SK-N-SH (cell line): ENCODE measurements at regions not wholly inside any gene's neighbourhood (a gene's known extent, or its start where the extent isn't known, plus 50 kb on each side); places are given as distances from the start of the nearest gene placed in this dataset.

Experiments
- CTCF ChIA-PET: fragments of 300-600, 350-600 bp; formaldehyde crosslinking; extraction: SDS; loops from one replicate; lab custom pipeline; 2021; lab: Yijun Ruan, JAX
- POLR2A ChIA-PET: fragments of 350-600 bp; sonication (Branson Sonifier 250); formaldehyde crosslinking; extraction: SDS; loops from one replicate; lab custom pipeline; 2020; ENCODE audit warnings: antibody characterized with exemption, inconsistent platforms; lab: Yijun Ruan, JAX
- DNase-seq: peaks from one replicate; pipeline ENCODE4 v3.0.0; 2012
- H2AFZ ChIP-seq: fragments of 200-600 bp; sonication (generic); 2 replicates; pipeline ENCODE4 v1.8.1; 2016; ENCODE audit warnings: antibody characterized with exemption, mild to moderate bottlenecking, low read depth
- H3F3A ChIP-seq: fragments of 200-600 bp; sonication (generic); replicated peaks from 2 replicates; pipeline ENCODE3; 2016; ENCODE audit warnings: antibody characterized with exemption, mild to moderate bottlenecking; ENCODE audit not compliant: insufficient read depth
- H3K27ac ChIP-seq, 2 experiments: fragments of 200-500 bp in 1 of 2; fragments of 200-600 bp in 1 of 2; sonication (Bioruptor generic) in 1 of 2; sonication (generic), shearing (Covaris generic) in 1 of 2; 2 replicates each; pipeline versions ENCODE4 v1.5.1 to v1.6.1; 2014 to 2016; ENCODE audit warnings: low read depth in 2 of 2, inconsistent platforms in 1 of 2, low read length in 1 of 2, mild to moderate bottlenecking in 1 of 2, mixed read lengths in 1 of 2
- H3K27me3 ChIP-seq: fragments of 200-600 bp; sonication (generic), shearing (Covaris generic); 2 replicates; pipeline ENCODE4 v1.6.1; 2016; ENCODE audit warnings: mixed run types; ENCODE audit not compliant: insufficient read depth
- H3K36me3 ChIP-seq, 2 experiments: fragments of 200-500 bp in 1 of 2; fragments of 200-600 bp in 1 of 2; sonication (Bioruptor generic) in 1 of 2; sonication (generic) in 1 of 2; replicated peaks in 1 of 2; 2 replicates each; pipeline versions ENCODE3 to v1.5.1; 2014 to 2016; ENCODE audit warnings: low read length in 1 of 2, mild to moderate bottlenecking in 1 of 2; ENCODE audit not compliant: insufficient read depth in 2 of 2, control insufficient read depth in 1 of 2
- H3K4me1 ChIP-seq, 2 experiments: fragments of 200-500 bp in 1 of 2; fragments of 200-600 bp in 1 of 2; sonication (Bioruptor generic) in 1 of 2; sonication (generic), shearing (Covaris generic) in 1 of 2; 2 replicates each; pipeline versions ENCODE4 v1.5.1 to v1.6.1; 2014 to 2016; ENCODE audit warnings: low read depth in 1 of 2, low read length in 1 of 2, mixed run types in 1 of 2; ENCODE audit not compliant: insufficient read depth in 2 of 2, control insufficient read depth in 1 of 2
- H3K4me2 ChIP-seq: fragments of 200-600 bp; sonication (generic), shearing (Covaris generic); 2 replicates; pipeline ENCODE4 v1.6.1; 2017; ENCODE audit warnings: mixed run types
- H3K4me3 ChIP-seq, 2 experiments: fragments of 200-500 bp in 1 of 2; fragments of 200-600 bp in 1 of 2; sonication (Bioruptor generic) in 1 of 2; sonication (generic), shearing (Covaris generic) in 1 of 2; 2 replicates each; pipeline versions ENCODE4 v1.5.1 to v1.8.1; 2014 to 2016; ENCODE audit warnings: low read depth in 2 of 2, inconsistent platforms in 1 of 2, low read length in 1 of 2, mild to moderate bottlenecking in 1 of 2, mixed read lengths in 1 of 2, moderate library complexity in 1 of 2
- H3K79me2 ChIP-seq: fragments of 200-600 bp; sonication (generic); 2 replicates; pipeline ENCODE4 v1.8.1; 2017; ENCODE audit warnings: mild to moderate bottlenecking; ENCODE audit not compliant: insufficient read depth
- H3K9ac ChIP-seq: fragments of 200-600 bp; sonication (generic); 2 replicates; pipeline ENCODE4 v1.6.1; 2017; ENCODE audit warnings: mixed run types
- H3K9me2 ChIP-seq: fragments of 200-600 bp; sonication (generic); 2 replicates; pipeline ENCODE4 v1.6.1; 2017; ENCODE audit warnings: mixed run types
- H3K9me3 ChIP-seq: fragments of 200-600 bp; sonication (generic); 2 replicates; pipeline ENCODE4 v1.6.1; 2017; ENCODE audit warnings: mixed run types, mild to moderate bottlenecking, moderate library complexity
- H4K20me1 ChIP-seq: fragments of 200-600 bp; sonication (generic); 2 replicates; pipeline ENCODE4 v1.6.1; 2017; ENCODE audit warnings: mild to moderate bottlenecking, mixed run types; ENCODE audit not compliant: insufficient read depth
- CHD2 ChIP-seq: fragments of 150-350 bp; IDR thresholded peaks from 2 replicates; pipeline ENCODE4 v1.6.1; 2018; ENCODE audit warnings: low read length; ENCODE audit not compliant: partially characterized antibody
- MEF2A ChIP-seq: IDR thresholded peaks from 2 replicates; pipeline ENCODE4 v1.4.0; 2012; ENCODE audit warnings: low read depth, borderline replicate concordance
- NFIC ChIP-seq: IDR thresholded peaks from 2 replicates; pipeline ENCODE4 v1.4.0; 2012; ENCODE audit warnings: borderline replicate concordance
- NRF1 ChIP-seq: IDR thresholded peaks from 2 replicates; pipeline ENCODE4 v1.6.1; 2012; ENCODE audit warnings: low read depth, mild to moderate bottlenecking, low read length
- RCOR1 ChIP-seq: fragments of 150-350 bp; IDR thresholded peaks from 2 replicates; pipeline ENCODE4 v1.6.1; 2017; ENCODE audit warnings: antibody characterized with exemption, low read length
- RFX5 ChIP-seq: IDR thresholded peaks from 2 replicates; pipeline ENCODE4 v1.6.1; 2012; ENCODE audit warnings: mild to moderate bottlenecking, improper control_type of control experiment, low read length
- WGBS: methylation state at CpG from one replicate; pipeline ENCODE4 v1.1.6; 2017; ENCODE audit warnings: low lambda C conversion rate; 5-methylcytosine and 5-hydroxymethylcytosine counted together
- TF ChIP-seq, protein P1 (sequence below): fragments of 150-350 bp; IDR thresholded peaks from 2 replicates; pipeline ENCODE4 v1.6.1; 2016; ENCODE audit warnings: mild to moderate bottlenecking, low read depth, low read length
- TF ChIP-seq, protein P2 (sequence below): IDR thresholded peaks from 2 replicates; pipeline ENCODE4 v1.6.1; 2012; ENCODE audit warnings: mild to moderate bottlenecking, low read depth, low read length, moderate library complexity

DNA sequence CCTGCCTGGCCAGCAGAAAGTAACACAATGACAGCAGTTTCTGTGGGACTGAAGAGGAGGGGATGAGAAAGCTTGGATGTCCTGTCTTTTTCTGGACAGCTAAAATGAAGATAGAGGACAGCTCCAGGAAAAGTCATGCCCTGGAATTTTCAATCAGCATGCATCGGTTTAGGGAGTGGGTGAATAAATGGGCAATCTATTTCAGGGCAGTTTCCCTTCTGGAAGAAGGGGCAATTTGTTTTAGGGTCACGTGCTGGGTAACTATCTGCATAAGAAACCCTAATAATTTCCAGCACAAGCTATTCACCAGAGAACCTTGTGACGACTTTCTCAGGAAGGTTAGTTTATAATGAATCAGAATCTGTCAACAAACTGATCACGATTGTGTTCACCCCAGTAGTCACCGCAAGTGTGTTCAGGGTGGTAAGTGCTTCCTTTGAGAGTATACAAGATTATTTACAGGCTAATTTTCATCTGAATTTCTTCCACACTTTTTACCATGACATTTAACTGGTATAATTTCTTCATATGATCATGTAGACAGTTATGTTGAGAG, 318.0 kb upstream of the GBE1 start:
- no peaks in the 10 kb centered on the region for H3F3A ChIP-seq
- TF ChIP-seq RFX5 (no peak), NRF1 (no peak)
- TF ChIP-seq, protein P1, sequence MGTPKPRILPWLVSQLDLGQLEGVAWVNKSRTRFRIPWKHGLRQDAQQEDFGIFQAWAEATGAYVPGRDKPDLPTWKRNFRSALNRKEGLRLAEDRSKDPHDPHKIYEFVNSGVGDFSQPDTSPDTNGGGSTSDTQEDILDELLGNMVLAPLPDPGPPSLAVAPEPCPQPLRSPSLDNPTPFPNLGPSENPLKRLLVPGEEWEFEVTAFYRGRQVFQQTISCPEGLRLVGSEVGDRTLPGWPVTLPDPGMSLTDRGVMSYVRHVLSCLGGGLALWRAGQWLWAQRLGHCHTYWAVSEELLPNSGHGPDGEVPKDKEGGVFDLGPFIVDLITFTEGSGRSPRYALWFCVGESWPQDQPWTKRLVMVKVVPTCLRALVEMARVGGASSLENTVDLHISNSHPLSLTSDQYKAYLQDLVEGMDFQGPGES, result no peak
- TF ChIP-seq, all 33 proteins: peak for 0
- Histone ChIP-seq H3K36me3 (no peaks in the 10 kb centered on the region), H4K20me1 (no peaks in the 10 kb centered on the region), H3K9me3 (no peaks in the 10 kb centered on the region), H3K27ac (no peak overlapping the region), H3K4me3 (no peak overlapping the region), H3K79me2 (no peaks in the 10 kb centered on the region), H3K4me1 (peaks cover 0 to 13% of the 10 kb centered on the region in 2 experiments; a peak in 2 of 4 replicates), H3K4me2 (no peak overlapping the region), H2AFZ (no peak overlapping the region), H3K27me3 (no peaks in the 10 kb centered on the region), H3K9me2 (no peaks in the 10 kb centered on the region), H3K9ac (no peak overlapping the region)
- POLR2A ChIA-PET, result no interaction called here
- no peak for DNase-seq
- 69% methylated on average over 5 of the region's 5 CpGs for WGBS
- CTCF ChIA-PET, result no interaction called here

DNA sequence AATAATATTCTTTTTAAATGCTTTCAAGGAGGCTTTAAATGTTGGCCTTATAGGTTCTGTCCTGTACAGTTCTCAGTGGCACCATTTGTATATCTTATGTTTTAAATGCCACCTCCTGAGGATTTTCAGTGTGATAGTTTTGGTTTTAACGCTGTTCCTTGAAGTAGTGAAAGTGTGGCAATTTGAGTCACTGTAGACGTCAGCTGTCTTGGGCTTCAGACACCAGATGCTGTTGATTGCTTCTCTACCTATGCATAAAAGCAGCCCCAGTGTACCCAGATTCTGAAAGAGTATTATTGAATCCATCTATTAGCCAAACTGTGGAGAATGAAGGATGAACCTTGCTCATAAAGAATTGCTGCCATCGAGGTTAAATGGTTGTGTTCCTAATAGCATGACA, 316.8 kb upstream of the GBE1 start:
- no peaks in the 10 kb centered on the region for H3K9me2 ChIP-seq
- no peak overlapping the region for H3K4me3 ChIP-seq
- no peaks in the 10 kb centered on the region for H3K9me3 ChIP-seq
- H3K27me3 ChIP-seq, result no peaks in the 10 kb centered on the region
- POLR2A ChIA-PET, result no interaction called here
- H4K20me1 ChIP-seq, result no peaks in the 10 kb centered on the region
- no peak for DNase-seq
- no peak overlapping the region for H3K4me2 ChIP-seq
- TF ChIP-seq RCOR1 (no peak), MEF2A (no peak), CHD2 (no peak), NFIC (no peak)
- TF ChIP-seq, protein P2, sequence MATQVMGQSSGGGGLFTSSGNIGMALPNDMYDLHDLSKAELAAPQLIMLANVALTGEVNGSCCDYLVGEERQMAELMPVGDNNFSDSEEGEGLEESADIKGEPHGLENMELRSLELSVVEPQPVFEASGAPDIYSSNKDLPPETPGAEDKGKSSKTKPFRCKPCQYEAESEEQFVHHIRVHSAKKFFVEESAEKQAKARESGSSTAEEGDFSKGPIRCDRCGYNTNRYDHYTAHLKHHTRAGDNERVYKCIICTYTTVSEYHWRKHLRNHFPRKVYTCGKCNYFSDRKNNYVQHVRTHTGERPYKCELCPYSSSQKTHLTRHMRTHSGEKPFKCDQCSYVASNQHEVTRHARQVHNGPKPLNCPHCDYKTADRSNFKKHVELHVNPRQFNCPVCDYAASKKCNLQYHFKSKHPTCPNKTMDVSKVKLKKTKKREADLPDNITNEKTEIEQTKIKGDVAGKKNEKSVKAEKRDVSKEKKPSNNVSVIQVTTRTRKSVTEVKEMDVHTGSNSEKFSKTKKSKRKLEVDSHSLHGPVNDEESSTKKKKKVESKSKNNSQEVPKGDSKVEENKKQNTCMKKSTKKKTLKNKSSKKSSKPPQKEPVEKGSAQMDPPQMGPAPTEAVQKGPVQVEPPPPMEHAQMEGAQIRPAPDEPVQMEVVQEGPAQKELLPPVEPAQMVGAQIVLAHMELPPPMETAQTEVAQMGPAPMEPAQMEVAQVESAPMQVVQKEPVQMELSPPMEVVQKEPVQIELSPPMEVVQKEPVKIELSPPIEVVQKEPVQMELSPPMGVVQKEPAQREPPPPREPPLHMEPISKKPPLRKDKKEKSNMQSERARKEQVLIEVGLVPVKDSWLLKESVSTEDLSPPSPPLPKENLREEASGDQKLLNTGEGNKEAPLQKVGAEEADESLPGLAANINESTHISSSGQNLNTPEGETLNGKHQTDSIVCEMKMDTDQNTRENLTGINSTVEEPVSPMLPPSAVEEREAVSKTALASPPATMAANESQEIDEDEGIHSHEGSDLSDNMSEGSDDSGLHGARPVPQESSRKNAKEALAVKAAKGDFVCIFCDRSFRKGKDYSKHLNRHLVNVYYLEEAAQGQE, result no peak
- H2AFZ ChIP-seq, result no peak overlapping the region
- H3K4me1 ChIP-seq, result peaks cover 0 to 13% of the 10 kb centered on the region in 2 experiments; a peak in 2 of 4 replicates
- no peak overlapping the region for H3K9ac ChIP-seq
- no peaks in the 10 kb centered on the region for H3K36me3 ChIP-seq
- no peaks in the 10 kb centered on the region for H3F3A ChIP-seq
- H3K27ac ChIP-seq, result no peak overlapping the region
- CTCF ChIA-PET, result no interaction called here
- 68% methylated on average over 3 of the region's 3 CpGs for WGBS
- H3K79me2 ChIP-seq, result no peaks in the 10 kb centered on the region
